ENCODE measurements at regions not wholly inside any gene's neighbourhood (a gene's known extent, or its start where the extent isn't known, plus 50 kb on each side); places are given as distances from the start of the nearest gene placed in this dataset.

DNA sequence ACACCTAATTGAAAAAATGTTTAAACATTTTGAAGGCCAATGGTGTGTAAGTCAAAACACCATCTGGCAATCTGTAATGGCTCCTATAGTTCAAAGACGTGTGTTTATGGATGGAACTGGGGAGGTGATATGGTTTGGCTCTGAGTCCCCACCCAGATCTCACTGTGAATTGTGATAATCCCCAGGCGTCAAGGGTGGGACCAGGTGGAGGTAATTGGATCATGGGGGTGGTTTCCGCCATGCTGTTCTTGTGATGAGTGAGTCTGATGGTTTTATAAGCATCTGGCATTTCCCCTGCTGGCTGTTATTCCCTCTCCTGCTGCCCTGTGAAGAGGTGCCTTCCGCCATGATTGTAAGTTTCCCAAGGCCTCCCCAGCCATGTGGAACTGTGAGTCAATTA is 52.2 kb downstream of the ADRA2C start:
- no peak for TF ChIP-seq POLR2A (IDR thresholded peaks at IDR 0.05)
- no peak for TF ChIP-seq CTCF (IDR thresholded peaks at IDR 0.05)
